Activated T-cell treated with anti-CD3 and anti-CD28 coated beads for 24 hours (primary cell): ENCODE measurements at regions not wholly inside any gene's neighbourhood (a gene's known extent, or its start where the extent isn't known, plus 50 kb on each side); places are given as distances from the start of the nearest gene placed in this dataset.

ENCODE experiments used
- DNase-seq: peaks from one replicate; pipeline ENCODE4 v3.0.0-alpha.2; 2020; ENCODE audit warnings: low read depth

DNA sequence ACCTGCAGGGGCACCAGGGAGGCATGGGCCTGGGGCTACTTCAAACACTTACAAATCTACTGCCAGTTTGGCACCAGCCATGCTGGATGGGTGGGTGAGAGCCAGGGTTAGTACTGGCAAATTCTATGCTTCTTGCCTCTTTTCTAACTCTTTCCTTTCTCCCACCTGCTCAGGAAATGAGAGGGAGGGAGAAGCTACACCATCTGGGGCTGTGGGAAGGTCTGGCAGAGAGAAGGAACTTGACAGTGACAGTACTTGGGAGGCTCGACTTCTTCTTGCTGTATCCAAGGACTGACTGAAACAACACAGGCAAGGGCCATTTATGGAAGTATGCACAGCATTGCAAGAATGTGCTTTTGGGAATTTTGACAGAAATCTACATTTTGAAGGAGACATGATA, 149.6 kb upstream of the DYRK2 start:
- no peak for DNase-seq

DNA sequence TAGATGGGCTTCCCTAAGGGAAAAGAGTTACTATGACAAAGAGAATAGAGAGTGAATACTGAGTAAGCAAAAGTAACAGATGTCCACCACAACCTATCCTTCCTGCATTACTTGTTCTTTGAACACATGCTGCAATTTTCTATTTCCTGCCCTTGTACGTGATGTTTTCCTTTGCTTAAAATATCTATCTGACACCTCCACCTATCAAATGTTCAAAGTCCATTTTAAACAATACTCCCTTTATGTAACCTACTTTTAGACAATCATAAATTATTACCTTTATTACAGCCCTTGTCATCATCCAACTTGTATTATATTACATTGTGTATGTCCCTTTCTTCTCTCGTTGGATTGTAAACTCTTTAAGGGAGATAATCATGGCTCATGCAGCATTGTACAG, 147.2 kb upstream of the DYRK2 start:
- DNase-seq, result no peak

DNA sequence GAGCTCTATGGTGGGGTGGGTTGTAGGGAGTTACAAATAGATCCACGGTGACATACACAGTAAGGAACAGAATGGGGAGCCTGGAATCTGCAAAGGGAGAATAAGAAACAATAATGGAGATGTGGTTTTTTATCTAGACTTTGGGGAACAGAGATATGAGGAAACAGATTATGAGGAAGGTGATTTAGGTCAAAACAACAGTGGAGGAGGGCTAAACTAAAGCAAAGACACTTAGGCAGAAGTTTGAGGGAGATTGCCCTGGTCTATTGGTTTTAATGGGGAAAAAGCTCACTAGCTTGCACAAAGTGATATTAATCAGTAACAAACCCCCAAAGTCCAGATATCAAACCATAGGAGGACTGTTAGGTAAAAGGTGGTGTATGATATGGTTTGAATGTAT, 144.5 kb upstream of the DYRK2 start:
- no peak for DNase-seq

DNA sequence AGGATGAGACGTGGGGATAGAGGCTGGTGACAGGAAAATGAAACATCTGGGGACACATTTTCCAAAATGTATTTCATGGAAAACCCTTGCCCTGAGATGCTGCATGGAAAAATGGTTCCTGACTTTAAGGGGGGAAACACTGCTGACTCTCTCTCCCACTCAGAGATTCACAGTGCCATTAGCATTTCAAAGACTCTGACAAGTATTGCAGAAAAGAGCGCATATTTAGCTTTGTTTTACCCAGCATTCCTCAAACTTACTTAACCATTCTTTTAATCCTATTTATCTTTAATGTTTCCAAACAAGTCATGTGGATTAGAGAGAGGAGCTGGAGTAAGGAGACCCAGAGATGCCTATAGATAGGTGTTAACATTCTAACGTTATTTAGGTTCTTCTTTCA, 141.8 kb upstream of the DYRK2 start:
- no peak for DNase-seq

DNA sequence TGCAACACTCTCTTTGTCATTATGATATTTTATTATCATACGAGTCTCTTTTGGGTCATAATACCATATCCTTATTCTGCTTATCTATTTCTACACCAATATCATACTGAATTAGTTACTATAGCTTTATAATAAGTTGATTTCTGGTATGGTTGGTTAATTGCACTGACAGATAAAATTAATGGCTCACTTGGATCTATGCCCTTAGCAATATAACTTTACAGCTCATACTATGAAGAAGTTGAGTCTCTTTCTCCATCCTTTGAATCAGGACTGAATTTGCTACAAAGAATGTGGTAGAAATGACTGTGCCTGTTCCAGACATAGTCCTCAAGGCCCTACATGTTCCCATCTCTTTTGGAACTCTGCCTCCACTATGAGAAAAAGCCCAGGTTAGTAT, 139.7 kb upstream of the DYRK2 start:
- DNase-seq, result no peak

DNA sequence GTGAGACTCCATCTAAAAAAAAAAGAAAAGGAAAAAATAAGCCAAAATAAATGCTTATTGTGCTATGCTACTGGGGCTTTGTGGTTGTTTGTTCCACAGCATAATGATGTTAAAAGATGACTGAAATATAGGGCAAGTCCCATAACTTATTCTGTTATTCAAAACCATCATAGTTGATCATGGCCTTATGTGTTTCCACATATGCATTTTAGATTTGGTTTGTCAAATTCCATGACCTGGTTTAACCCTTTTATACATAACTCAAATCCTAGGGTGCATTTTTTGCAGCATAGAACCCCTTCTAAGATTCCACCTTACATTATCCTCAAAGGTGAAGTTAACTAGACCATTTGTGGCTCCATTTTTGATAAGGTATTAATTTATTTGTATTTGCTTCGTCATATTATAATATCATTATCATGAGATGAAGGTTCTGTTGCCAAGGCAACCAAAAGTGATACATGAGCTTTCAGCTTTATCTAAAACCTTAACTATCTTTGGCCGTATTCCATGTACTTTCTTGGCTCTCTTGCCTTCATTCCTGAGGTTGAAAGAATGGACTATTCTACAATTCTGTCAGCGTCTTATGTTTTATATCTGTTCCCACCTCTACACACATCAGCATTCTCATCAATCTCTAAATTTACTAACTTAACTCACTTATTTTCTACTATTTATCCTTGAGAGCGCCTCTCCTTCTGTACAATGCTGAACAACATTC, 138.7 kb upstream of the DYRK2 start:
- DNase-seq, result no peak

DNA sequence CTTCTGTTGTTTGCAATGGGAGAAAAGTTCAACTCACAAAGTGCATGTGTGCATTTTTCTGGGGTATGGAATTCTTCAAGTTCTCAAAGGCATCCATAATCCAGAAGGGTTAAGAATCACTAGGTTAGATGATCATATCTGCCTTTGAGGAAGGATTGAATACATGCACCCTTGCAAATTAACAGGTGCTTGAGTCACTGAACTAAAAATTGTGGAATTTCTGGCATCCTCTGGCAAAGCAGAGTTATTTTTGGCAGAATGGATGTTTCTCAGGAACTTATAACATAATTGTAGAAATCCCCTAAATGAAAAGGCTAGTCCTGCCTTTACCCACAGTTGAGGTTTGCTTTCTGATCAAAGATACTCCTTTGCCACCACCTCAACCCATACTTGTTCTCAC, 136.5 kb upstream of the DYRK2 start:
- no peak for DNase-seq

DNA sequence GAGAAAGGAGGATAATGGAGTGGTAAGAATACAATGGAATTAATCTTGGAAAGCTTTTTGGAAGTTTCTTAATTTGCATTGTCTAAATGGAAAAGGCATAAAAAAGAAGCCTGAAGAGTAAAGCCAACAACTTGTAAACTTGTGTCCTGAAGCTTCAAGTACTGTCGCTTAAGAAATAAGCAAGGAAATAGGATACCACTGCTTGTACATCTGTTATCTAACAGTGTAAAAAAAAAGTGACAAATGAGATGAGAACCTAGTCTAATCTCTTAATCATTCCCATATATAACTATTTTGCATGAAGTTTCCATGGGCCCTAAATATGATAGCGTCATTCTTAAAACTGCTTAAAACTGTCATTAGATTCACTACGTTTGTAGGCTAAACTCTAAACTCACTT, 134.0 kb upstream of the DYRK2 start:
- no peak for DNase-seq

DNA sequence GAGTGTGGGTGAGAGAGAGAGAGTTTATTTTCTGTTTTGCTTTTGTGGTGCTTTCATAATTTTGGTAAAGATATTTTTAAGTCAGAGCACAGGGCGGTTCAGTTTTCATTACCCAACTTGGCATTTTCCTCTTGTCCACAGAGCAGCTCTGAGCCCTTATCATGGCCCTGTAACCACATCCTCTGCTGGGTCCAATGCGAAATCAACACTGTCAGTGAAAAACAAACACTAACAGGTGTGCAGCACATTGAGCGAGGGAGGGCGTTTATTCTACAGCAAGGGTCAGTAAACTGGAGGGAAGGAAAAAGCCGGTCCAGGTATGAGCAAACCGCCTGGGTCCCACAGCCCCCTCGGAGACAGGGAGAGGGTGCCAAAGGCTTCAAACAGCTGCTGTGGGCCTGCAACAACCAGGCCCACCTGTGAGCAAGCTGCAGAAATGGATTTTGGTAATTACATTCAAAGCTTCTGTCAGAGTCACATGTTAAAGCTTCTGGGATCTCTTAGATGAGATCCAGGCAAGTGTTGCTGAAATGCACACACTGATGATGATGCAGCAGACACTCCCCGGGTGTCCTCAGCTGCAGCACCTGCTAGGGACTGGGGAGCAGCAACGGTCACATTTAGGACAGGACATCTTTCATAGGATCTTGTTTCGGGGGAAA, 132.7 kb upstream of the DYRK2 start:
- no peak for DNase-seq

DNA sequence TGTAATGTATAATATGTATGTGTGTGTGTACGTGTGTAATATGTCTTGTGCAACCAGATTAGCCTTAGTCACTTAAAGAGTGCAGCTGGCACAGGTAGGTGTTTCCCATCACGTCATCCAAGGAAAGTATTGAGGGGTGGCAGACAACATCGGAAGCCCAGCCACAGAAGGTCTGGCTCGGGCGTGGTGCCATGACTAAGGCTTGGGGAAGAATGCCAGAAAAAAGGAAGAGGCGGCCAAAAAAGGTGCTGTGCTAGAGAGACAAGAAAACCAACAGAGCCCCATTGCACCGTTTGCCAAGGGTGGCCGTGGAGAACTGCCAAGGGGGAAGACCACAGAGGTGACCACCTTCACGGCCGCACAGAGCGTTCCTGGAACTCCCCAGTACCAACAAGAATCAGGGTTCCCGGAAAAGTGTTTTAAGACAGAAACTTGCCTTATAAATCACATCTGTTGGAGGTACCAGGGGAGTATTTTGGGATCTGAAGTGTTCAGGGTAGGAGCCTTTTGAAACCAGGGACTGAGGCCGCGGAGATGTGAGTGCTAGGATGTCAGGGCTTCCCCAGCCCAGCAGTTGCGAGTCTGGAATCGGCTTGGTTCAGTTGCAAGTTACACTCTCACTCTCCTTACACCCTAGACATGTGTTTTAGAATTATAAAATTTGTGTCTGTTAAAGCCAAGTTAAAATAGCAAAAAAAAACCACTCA, 131.2 kb upstream of the DYRK2 start:
- DNase-seq, result no peak

DNA sequence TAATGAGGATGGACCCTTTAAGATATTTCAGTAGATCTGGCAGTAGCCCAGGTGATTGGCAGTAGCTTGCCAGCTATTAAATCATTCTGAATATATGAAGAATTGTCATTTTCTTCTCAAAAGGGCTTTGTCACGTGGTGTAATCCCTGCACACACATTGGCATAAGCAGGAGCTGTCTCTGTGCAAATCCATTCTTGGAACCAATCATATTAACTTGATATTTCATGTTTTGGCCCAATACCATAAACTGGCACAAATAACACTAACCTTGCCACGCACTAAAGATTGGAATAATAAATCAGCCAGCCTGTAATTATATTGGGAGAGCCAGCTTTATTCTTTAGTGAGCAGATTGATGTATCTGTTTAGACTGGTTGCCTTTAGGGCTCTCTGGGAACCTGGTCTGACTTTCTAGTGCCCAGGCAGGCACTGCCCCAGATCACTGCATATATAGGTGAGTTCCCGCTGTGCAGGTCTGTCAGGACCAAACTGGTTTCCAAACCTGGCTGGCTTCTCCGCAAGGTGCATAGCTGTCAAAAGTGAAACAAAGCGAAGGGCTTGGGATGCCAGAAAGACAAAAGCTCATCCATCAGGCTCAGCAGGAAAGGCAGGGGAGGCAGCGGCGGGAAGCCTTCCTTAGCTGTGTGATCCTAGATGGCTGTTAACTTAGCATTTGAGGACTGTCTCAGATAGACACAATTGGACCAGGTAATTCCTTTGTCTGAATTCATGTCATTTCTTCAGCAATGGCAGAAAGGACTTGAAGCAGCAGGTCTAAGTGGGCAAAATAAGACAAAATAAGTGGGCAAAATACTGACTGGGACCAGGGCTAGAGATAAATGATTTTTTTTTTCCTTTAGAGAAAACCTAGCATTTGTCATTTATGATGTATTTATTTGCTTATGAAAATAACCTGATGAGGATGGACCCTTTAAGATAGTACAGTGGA, 128.8 kb upstream of the DYRK2 start:
- DNase-seq, result no peak

DNA sequence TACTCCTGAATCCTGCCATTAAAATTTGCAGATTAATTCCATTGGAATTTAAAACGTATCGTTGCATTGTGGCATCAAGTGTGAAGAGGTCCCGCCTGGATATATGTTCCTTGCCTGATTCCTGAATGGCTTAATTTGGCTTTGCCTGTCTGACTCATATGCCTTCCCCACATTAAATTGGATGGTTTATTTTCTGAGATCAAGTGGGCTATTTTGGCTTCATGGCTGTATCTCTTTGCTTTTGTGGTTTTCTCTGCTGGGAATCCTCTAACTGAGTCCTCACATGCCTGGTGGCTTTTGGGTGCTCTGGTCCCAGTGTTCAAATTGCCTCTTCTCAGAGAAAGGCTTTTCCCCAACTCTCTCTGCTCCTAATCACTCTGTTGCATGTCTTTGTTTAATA, 127.9 kb upstream of the DYRK2 start:
- DNase-seq, result no peak

DNA sequence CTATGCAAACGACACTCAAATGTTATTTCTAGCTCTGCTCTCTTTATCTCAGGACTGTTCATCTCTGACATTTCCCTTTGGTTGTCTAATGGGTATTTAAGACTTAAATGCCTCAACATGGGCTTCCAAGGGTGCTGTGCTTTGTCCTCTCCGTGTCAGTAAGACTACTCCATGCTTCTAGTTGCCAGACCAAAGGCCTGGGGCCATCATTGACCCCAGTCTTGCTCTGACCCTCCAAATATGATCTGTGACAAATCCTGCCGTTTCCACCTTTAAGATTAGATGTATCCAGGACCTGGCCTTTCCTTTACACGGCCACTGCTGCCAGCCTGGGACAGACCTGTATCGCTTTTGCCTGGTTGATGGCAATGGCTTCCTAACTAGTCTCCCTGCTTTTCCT, 126.3 kb upstream of the DYRK2 start:
- no peak for DNase-seq

DNA sequence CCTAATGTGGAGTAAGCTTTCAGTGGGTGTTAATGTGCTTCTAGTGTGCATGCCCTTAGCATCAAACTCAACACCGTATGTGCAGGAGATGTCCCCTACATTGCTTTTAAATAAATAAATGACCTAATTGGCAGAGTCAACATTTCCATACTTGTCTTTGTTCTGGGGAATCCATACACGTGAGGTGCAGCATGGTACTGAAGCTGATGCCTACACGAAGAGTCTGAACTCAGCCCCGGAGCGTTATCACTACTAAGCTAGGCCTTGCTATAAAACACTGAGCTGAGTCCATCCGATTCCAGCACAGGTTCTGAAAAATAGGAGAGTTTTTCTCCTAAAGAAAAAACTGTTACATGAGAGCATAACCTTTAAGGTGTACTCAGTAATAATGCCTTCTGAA, 125.0 kb upstream of the DYRK2 start:
- DNase-seq, result no peak

DNA sequence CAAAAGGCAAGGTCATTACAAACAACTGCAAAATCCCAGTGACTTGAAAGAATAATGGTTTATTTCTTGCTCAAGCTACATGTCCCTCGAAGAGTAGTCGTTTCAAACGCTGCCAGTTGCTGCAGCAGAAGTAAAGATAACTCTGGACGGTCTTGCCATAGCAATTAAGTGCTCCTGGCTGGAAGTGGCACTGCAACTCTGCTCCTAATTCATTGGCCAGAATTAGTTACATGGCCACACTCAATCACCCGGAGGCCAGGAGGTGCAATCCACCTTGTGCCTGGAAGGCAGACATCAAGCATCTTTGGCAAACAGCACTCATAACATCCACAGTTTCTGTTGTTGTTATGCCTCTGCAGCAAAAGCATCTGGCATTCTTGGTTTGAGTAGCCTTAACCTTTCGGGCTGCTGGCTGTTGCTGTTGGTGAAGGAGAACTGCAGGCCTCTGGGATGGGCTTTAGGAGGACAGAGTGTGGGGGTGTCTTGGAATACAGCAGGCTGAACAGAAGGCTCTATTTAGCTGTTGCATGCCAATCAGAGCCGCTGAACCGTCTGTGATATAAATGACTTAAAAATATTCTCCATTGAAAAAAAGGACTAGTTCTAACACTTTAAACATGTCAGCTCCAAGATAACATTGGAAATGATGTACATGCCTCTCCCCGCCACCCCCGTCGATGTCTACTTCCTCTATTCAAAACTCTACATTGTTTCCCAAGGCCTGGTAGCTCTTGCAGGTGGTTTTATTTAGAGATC, 123.5 kb upstream of the DYRK2 start:
- DNase-seq, result no peak

DNA sequence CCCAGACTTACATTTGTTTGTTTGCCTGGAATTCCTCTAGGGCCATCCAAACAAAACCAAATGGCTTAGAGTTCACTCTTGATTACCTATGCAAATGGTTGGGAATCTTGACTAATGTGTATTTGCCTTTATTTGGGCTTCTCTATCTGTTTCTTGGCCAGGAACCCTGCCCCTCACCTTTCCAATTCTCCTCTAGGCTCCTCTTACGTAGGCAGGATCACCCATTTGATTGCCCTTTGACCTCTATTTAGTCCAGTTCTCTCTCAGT, 123.0 kb upstream of the DYRK2 start:
- DNase-seq, result no peak

DNA sequence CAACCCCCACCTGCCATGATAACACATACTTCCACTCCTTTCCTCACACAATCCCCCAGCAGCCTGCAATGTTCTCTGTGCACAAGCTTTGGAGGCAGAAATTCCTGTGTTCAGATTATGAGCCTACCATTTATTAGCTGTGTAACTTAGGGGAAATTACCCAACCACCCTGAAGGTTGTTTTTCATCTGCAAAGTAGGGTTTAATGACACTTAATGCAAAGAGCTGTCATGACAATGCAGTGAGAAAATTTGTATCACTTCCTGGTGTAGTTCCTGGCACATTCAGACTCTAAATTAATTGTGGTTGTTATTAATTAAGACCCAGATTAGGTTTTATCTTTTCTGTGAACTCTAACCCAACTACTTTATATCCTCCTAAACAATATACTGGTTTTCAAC, 122.4 kb upstream of the DYRK2 start:
- no peak for DNase-seq

DNA sequence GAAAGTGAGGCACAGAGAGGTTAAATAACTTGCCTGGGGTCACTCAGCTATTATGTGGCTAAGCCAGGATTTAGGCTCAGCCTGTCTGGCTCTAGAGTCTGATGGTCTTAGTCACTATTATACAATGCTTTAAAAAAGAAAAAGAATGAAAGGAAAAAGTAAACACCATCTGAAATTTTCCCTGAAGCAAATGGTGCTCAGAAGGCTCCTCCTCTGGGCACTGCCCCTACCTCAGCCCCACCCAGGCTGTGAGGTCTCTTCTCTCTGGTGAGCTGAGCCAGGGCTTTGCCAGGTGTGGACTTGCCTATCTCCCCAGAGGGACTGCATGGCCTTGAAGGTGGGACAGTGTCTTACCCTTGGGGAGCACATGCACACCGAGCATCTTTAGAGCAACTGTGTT, 117.5 kb upstream of the DYRK2 start:
- no peak for DNase-seq

DNA sequence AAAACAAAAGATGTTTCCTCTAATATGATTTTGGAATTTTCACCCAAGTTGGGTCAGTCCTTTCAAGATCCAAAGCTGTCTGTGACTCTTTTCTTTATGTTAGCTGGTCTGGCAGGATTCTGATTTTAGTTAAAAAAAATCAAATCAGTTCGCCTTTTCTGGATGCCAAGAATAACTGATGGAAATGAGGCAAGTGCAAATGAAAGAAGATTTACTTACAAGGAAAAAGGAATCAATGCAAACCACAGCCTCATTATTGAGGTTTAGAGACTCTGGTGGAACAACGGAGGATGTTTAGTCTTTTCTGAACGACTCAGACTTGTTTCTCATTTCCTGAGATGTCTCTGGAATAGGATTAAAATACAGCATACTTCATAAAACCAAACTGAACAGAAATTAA, 117.0 kb upstream of the DYRK2 start:
- DNase-seq, result no peak

DNA sequence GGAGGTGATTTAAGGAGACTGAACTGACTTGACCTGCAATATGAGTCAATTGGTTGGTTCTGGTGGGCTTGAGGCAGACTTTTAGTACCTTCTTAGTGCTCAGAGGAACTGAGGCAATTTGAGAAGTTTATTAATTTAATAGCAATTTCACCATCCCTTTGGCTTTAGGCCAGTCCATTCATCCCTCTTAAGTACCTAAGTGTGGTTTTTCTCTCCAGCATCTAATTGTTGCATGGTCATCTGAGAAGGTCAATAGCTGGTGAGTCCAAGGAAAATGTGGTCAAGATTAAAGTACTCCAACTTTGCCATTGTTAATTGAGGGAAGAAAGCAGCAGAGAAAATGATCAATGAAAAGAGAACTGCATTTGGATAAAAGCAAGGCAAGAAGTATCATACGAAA, 115.4 kb upstream of the DYRK2 start:
- DNase-seq, result no peak

DNA sequence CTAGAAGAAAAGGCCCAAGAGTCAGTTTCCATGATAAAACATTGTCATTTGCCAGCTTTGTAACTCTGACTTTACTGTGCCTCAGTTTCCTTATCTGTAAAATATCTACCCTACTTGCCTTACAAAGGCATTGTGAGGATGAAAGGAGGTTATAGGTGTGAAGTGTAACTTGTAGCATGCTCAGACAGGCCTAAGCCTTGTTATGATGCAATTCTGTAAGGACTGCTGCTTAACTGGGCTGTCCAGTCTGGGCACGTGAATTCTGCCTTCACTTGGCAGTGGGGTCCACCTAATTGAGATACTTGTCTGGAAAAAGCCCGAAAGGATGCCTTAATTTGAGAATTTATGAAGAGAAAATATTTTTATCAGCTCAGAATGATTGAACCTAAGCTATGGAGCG, 114.5 kb upstream of the DYRK2 start:
- DNase-seq, result no peak

DNA sequence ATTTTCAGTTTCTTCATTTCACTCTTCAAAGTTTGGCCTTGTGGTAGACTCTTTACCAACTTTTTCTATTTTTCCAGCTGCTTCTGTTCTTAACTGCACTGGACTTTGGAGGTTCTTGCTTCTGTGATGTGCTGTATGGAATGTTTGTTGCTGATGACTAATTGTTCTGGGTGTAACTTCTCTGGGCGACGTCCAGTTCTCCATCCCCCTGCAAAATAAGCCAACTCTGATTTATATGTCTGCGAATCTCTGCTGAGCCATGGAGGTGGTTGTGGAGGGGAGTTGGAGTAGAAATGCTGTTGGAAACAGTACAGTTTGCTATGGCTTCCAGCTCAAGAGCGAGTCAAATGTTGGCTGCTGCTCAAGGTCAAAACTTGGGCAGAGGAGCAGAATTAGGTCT, 113.9 kb upstream of the DYRK2 start:
- no peak for DNase-seq
